ENCODE measurements at regions not wholly inside any gene's neighbourhood (a gene's known extent, or its start where the extent isn't known, plus 50 kb on each side); places are given as distances from the start of the nearest gene placed in this dataset.

DNA sequence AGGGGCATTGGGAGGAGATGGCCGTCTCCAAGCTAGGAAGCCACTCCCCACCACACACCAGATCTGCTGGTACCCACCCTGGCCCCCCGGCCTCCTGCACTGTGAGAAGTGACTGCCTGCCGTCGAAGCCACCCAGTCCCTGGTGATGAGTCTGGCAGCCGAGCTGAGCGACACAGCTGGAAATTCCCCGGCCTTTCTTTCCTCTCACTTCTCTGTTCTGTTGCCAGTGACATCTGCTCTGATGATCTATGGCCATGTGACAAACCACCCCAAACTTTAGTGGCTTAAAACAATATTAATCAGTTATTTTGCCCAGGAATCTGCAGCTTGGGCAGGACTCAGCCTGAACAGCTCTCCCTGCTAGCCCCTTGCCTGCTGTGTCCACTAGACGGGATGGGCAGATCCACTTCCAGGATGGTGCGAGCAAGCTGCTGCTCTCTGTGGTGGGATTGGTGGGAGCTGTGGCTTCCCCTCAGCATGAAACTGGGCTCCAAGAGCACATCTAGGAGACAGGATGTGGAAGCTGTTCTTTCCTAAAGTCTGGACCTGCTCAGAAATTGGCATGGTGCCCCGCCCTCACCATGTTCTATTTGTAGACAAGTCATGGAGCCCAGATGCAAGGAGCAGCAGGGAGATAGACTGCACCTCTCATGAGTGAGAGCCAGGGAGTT, 211.2 kb downstream of the GADD45G start:
- H3K4me1 Mint-ChIP-seq (ENCODE audit: low read depth) = peaks cover 11% of the 10 kb centered on the region
- POLR2A ChIA-PET = no interaction called here

DNA sequence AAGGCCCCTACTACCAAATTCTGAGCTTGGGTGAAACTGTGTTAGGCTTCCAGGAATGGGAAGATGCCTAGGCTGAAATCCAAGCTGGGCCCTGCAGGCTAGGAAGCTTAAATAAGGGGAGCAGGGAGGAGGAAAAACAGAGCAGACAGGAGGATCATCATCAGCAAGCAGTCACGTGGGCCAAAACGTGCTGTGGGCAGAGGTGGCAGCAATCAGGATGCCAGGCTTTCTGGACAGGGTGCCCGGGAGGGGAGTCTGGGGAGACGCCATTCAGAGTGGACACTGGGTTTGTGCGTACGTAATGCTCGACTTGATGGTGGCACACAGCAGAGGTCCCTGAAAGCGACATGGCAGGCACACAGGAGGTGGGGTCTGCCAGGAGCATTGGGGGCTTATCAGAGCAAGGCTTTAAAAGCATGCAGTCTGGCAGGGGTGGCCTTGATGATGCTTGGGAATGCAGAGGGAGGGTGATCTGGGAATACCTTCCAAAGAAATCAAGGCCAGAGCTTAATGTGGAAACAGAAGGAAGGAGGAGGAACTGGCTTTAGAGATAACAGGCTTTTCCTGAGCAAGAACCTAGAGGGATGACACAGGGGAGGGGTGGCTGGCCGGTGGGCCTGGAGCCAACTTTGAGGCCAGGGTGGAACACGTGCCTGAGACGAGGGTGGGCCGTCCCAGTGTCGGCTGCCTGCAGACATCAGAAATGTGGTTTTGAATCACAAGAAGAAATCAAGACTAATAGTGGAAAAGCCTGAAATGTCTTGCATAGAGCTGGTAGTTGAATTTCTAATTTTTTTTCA, 212.5 kb downstream of the GADD45G start:
- TF ChIP-seq, protein P1, sequence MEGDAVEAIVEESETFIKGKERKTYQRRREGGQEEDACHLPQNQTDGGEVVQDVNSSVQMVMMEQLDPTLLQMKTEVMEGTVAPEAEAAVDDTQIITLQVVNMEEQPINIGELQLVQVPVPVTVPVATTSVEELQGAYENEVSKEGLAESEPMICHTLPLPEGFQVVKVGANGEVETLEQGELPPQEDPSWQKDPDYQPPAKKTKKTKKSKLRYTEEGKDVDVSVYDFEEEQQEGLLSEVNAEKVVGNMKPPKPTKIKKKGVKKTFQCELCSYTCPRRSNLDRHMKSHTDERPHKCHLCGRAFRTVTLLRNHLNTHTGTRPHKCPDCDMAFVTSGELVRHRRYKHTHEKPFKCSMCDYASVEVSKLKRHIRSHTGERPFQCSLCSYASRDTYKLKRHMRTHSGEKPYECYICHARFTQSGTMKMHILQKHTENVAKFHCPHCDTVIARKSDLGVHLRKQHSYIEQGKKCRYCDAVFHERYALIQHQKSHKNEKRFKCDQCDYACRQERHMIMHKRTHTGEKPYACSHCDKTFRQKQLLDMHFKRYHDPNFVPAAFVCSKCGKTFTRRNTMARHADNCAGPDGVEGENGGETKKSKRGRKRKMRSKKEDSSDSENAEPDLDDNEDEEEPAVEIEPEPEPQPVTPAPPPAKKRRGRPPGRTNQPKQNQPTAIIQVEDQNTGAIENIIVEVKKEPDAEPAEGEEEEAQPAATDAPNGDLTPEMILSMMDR (IDR thresholded peaks at IDR 0.05) = no peak
- POLR2A ChIA-PET = no interaction called here
- H3K4me1 Mint-ChIP-seq (ENCODE audit: low read depth) = peaks cover 11% of the 10 kb centered on the region
- DNase-seq = no peak
- ATAC-seq (ENCODE audit: poor library complexity) = no peak
- H3K36me3 Mint-ChIP-seq (ENCODE audit: low read depth) = no peaks in the 10 kb centered on the region
- no peak overlapping the region for H3K4me3 ChIP-seq (ENCODE audit: low read length)
- H3K27ac Mint-ChIP-seq = no peak overlapping the region
- no peaks in the 10 kb centered on the region for H3K27me3 ChIP-seq (ENCODE audit: control insufficient read depth in 1 of 2, insufficient read depth in 2 of 2, low read length in 2 of 2)
- CTCF ChIA-PET = no interaction called here
- H3K27ac ChIP-seq (ENCODE audit: low read depth in 1 of 2, low read length in 2 of 2) = no peak overlapping the region
- no peak overlapping the region for H3K4me3 Mint-ChIP-seq
- intact Hi-C loops (cut with DNase I, micrococcal nuclease) = no loop called here
- H3K9me3 Mint-ChIP-seq = no peaks in the 10 kb centered on the region
- no peaks in the 10 kb centered on the region for H3K27me3 Mint-ChIP-seq
- H3K9me3 ChIP-seq (ENCODE audit: control insufficient read depth in 1 of 2, insufficient read depth in 1 of 2, low read length in 2 of 2) = no peaks in the 10 kb centered on the region
- no peaks in the 10 kb centered on the region for H3K36me3 ChIP-seq (ENCODE audit: insufficient read depth, low read length)
- H3K4me1 ChIP-seq (ENCODE audit: insufficient read depth, low read length) = peaks cover 3% of the 10 kb centered on the region

More for the DNA sequence above, 211.2 kb downstream of the GADD45G start:
- Histone ChIP-seq H3K9me3 (ENCODE audit: control insufficient read depth in 1 of 2, insufficient read depth in 1 of 2, low read length in 2 of 2) (no peaks in the 10 kb centered on the region), H3K4me3 (ENCODE audit: low read length) (no peak overlapping the region), H3K27me3 (ENCODE audit: control insufficient read depth in 1 of 2, insufficient read depth in 2 of 2, low read length in 2 of 2) (no peaks in the 10 kb centered on the region), H3K36me3 (ENCODE audit: insufficient read depth, low read length) (no peaks in the 10 kb centered on the region), H3K4me1 (ENCODE audit: insufficient read depth, low read length) (peaks cover 3% of the 10 kb centered on the region), H3K27ac (ENCODE audit: low read depth in 1 of 2, low read length in 2 of 2) (no peak overlapping the region)
- CTCF ChIA-PET = no interaction called here
- intact Hi-C loops (cut with DNase I, micrococcal nuclease) = no loop called here
- DNase-seq (peak in 2 of 14 experiments; percentile 48 to 51), ATAC-seq (ENCODE audit: poor library complexity) (no peak)
- no peak overlapping the region for H3K27ac Mint-ChIP-seq
- TF ChIP-seq, protein P1 (IDR thresholded peaks at IDR 0.05) = no peak
- H3K9me3 Mint-ChIP-seq = no peaks in the 10 kb centered on the region
- H3K27me3 Mint-ChIP-seq = peaks cover 2% of the 10 kb centered on the region
- no peaks in the 10 kb centered on the region for H3K36me3 Mint-ChIP-seq (ENCODE audit: low read depth)
- H3K4me3 Mint-ChIP-seq = no peak overlapping the region

DNA sequence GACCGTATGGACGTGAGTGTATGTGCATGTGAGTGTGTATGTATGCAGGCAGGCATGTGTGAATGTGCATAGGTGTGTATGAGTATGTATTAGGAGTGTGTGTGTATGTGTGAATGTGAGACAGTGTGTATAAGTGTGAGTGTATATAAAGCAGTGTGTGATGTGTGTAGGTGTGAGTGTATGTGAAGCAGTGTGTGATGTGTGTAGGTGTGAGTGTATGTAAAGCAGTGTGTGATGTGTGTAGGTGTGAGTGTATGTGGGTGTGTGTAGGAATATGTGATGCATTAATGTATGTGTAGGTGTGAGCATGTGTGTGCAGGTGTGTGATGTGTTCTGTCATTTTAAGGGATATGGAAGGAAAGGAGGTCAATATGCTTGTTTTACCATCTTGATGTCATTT, 215.5 kb downstream of the GADD45G start:
- no peak overlapping the region for H3K4me3 ChIP-seq (ENCODE audit: low read length)
- H3K4me1 ChIP-seq (ENCODE audit: insufficient read depth, low read length) = no peaks in the 10 kb centered on the region
- ChIA-PET POLR2A (no interaction called here), CTCF (no interaction called here)
- H3K27ac ChIP-seq (ENCODE audit: low read depth in 1 of 2, low read length in 2 of 2) = no peak overlapping the region
- TF ChIP-seq, protein P1 (IDR thresholded peaks at IDR 0.05) = no peak
- intact Hi-C loops (cut with DNase I, micrococcal nuclease) = no loop called here
- H3K9me3 ChIP-seq (ENCODE audit: control insufficient read depth in 1 of 2, insufficient read depth in 1 of 2, low read length in 2 of 2) = no peaks in the 10 kb centered on the region
- Mint-ChIP-seq H3K4me3 (no peak overlapping the region), H3K27me3 (no peaks in the 10 kb centered on the region), H3K36me3 (ENCODE audit: low read depth) (no peaks in the 10 kb centered on the region), H3K27ac (no peak overlapping the region), H3K4me1 (ENCODE audit: low read depth) (no peaks in the 10 kb centered on the region), H3K9me3 (no peaks in the 10 kb centered on the region)
- H3K27me3 ChIP-seq (ENCODE audit: control insufficient read depth in 1 of 2, insufficient read depth in 2 of 2, low read length in 2 of 2) = no peaks in the 10 kb centered on the region
- DNase-seq (no peak), ATAC-seq (ENCODE audit: poor library complexity) (no peak)
- no peaks in the 10 kb centered on the region for H3K36me3 ChIP-seq (ENCODE audit: insufficient read depth, low read length)

All from CD4-positive, alpha-beta T cell (primary cell).